ENCODE measurements at regions not wholly inside any gene's neighbourhood (a gene's known extent, or its start where the extent isn't known, plus 50 kb on each side); places are given as distances from the start of the nearest gene placed in this dataset.

DNA sequence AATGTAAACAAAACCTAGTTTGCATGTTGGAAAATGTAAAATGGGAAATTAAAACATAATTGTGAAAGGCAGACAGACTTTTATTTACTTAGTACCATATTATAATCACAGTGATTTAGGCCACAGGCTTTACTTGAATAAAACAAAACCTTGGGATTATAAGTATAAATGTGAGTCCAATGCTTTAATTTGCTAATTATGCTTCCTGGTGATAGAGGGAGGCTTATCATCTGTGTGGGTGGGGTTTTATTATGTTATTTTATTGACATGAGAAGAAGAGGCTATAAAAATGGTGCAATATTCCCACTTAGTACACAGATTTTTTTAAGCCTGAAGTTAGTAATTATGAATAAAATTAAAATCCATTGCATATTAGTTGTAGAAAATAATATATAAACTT is 248.3 kb upstream of the TBL1XR1 start:
- Histone ChIP-seq H3K9me2 (replicated peaks; ENCODE audit: insufficient read depth, low read length) (no peaks in the 10 kb centered on the region), H3K9ac (ENCODE audit: low read length) (no peak overlapping the region), H2AFZ (ENCODE audit: low read length) (no peak overlapping the region), H3K79me2 (ENCODE audit: low read length) (no peaks in the 10 kb centered on the region), H3K27me3 (replicated peaks; ENCODE audit: insufficient read depth, low read length) (no peaks in the 10 kb centered on the region), H3K4me3 (ENCODE audit: low read length) (no peak overlapping the region), H3K36me3 (replicated peaks; ENCODE audit: insufficient read depth, low read length) (no peaks in the 10 kb centered on the region), H3K4me1 (ENCODE audit: low read length) (peaks cover 17% of the 10 kb centered on the region), H3F3A (ENCODE audit: insufficient read depth, low read length) (peaks cover 16% of the 10 kb centered on the region), H4K20me1 (ENCODE audit: insufficient read depth, low read length) (no peaks in the 10 kb centered on the region), H3K9me3 (replicated peaks; ENCODE audit: insufficient read depth, low read length) (no peaks in the 10 kb centered on the region), H3K4me2 (ENCODE audit: low read depth, low read length) (no peak overlapping the region), H3K27ac (ENCODE audit: low read length) (no peak overlapping the region)
- TF ChIP-seq EZH2 (optimal IDR thresholded peaks at IDR 0.05; ENCODE audit: low read depth, low read length) (no peak), EZH2phosphoT487 (IDR thresholded peaks at IDR 0.05; ENCODE audit: low read length) (no peak)
- TF ChIP-seq, protein P1, sequence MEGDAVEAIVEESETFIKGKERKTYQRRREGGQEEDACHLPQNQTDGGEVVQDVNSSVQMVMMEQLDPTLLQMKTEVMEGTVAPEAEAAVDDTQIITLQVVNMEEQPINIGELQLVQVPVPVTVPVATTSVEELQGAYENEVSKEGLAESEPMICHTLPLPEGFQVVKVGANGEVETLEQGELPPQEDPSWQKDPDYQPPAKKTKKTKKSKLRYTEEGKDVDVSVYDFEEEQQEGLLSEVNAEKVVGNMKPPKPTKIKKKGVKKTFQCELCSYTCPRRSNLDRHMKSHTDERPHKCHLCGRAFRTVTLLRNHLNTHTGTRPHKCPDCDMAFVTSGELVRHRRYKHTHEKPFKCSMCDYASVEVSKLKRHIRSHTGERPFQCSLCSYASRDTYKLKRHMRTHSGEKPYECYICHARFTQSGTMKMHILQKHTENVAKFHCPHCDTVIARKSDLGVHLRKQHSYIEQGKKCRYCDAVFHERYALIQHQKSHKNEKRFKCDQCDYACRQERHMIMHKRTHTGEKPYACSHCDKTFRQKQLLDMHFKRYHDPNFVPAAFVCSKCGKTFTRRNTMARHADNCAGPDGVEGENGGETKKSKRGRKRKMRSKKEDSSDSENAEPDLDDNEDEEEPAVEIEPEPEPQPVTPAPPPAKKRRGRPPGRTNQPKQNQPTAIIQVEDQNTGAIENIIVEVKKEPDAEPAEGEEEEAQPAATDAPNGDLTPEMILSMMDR (IDR thresholded peaks at IDR 0.05; ENCODE audit: low read length), result no peak
- no peak for DNase-seq

DNA sequence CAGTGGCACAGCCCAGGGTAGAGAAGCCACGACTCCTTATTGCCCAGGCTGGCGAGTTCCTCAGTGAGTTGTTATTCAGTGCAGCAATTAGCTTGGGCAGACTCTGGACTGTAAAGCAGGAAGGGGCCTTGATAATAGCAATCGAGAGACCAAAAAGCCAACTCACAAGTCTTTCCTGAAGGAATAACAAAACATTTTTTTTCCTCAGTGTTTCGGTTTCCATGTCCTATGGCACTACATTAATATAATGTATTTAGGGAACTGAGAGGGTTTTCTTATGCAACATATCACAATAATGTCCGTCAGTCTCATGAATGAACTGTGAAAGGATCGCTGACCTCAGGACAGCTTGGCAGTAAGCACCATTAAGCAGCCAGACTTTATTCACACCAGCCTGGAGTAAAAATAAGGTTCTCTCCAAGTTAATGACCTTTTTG is 248.9 kb upstream of the TBL1XR1 start:
- H4K20me1 ChIP-seq (ENCODE audit: insufficient read depth, low read length), result no peaks in the 10 kb centered on the region
- TF ChIP-seq, protein P1 (IDR thresholded peaks at IDR 0.05; ENCODE audit: low read length), result no peak
- TF ChIP-seq EZH2 (optimal IDR thresholded peaks at IDR 0.05; ENCODE audit: low read depth, low read length) (no peak), EZH2phosphoT487 (IDR thresholded peaks at IDR 0.05; ENCODE audit: low read length) (no peak)
- H3K9me3 ChIP-seq (replicated peaks; ENCODE audit: insufficient read depth, low read length), result no peaks in the 10 kb centered on the region
- H3K36me3 ChIP-seq (replicated peaks; ENCODE audit: insufficient read depth, low read length), result no peaks in the 10 kb centered on the region
- H2AFZ ChIP-seq (ENCODE audit: low read length), result no peak overlapping the region
- no peaks in the 10 kb centered on the region for H3K27me3 ChIP-seq (replicated peaks; ENCODE audit: insufficient read depth, low read length)
- no peak overlapping the region for H3K4me3 ChIP-seq (ENCODE audit: low read length)
- peaks cover 16% of the 10 kb centered on the region for H3F3A ChIP-seq (ENCODE audit: insufficient read depth, low read length)
- H3K9ac ChIP-seq (ENCODE audit: low read length), result no peak overlapping the region
- no peak overlapping the region for H3K27ac ChIP-seq (ENCODE audit: low read length)
- H3K79me2 ChIP-seq (ENCODE audit: low read length), result no peaks in the 10 kb centered on the region
- H3K4me1 ChIP-seq (ENCODE audit: low read length), result peaks cover 16% of the 10 kb centered on the region
- no peak overlapping the region for H3K4me2 ChIP-seq (ENCODE audit: low read depth, low read length)
- H3K9me2 ChIP-seq (replicated peaks; ENCODE audit: insufficient read depth, low read length), result no peaks in the 10 kb centered on the region
- DNase-seq, result no peak

DNA sequence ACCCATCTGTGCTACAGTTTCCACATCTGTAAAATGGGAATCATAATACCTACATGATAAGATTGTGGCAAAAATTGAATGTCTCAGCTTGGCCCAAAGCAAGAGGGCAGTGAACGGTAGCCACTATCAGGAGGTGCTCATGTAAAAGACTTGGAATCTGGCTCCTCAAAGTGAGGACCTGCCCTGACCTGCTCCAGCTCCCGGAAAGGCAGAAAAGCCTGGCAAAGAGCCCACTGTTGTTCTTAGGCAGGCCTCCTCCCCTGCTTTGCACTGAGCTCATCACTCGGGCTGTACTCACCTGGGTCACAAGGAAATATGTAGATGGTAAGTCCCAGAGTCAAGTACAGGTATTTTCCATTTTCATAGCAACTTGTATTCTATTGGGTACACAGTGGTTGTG is 250.7 kb upstream of the TBL1XR1 start:
- Histone ChIP-seq H3K4me3 (ENCODE audit: low read length) (no peak overlapping the region), H3K9ac (ENCODE audit: low read length) (no peak overlapping the region), H3K79me2 (ENCODE audit: low read length) (no peaks in the 10 kb centered on the region), H3F3A (ENCODE audit: insufficient read depth, low read length) (no peaks in the 10 kb centered on the region), H3K4me2 (ENCODE audit: low read depth, low read length) (no peak overlapping the region), H3K9me2 (replicated peaks; ENCODE audit: insufficient read depth, low read length) (no peaks in the 10 kb centered on the region), H3K27ac (ENCODE audit: low read length) (no peak overlapping the region), H3K4me1 (ENCODE audit: low read length) (no peaks in the 10 kb centered on the region), H4K20me1 (ENCODE audit: insufficient read depth, low read length) (no peaks in the 10 kb centered on the region), H3K9me3 (replicated peaks; ENCODE audit: insufficient read depth, low read length) (no peaks in the 10 kb centered on the region), H3K36me3 (replicated peaks; ENCODE audit: insufficient read depth, low read length) (no peaks in the 10 kb centered on the region), H3K27me3 (replicated peaks; ENCODE audit: insufficient read depth, low read length) (no peaks in the 10 kb centered on the region), H2AFZ (ENCODE audit: low read length) (no peak overlapping the region)
- DNase-seq, result no peak
- TF ChIP-seq EZH2 (optimal IDR thresholded peaks at IDR 0.05; ENCODE audit: low read depth, low read length) (no peak), EZH2phosphoT487 (IDR thresholded peaks at IDR 0.05; ENCODE audit: low read length) (no peak)
- TF ChIP-seq, protein P1 (IDR thresholded peaks at IDR 0.05; ENCODE audit: low read length), result no peak

All from MM.1S (cell line).